Activated CD8-positive, alpha-beta T cell treated with anti-CD3 and anti-CD28 coated beads for 36 hours (primary cell): ENCODE measurements at regions not wholly inside any gene's neighbourhood (a gene's known extent, or its start where the extent isn't known, plus 50 kb on each side); places are given as distances from the start of the nearest gene placed in this dataset.

Experiments
- ATAC-seq: fragments of 200-7000 bp; cut with Tn5 transposase; one replicate; pipeline ENCODE4 v1.10.0; 2021; ENCODE audit warnings: mild to moderate bottlenecking, moderate library complexity
- CTCF ChIA-PET: fragments of 350-600 bp; sonication (Branson Sonifier 250); formaldehyde crosslinking; loops from one replicate; lab custom pipeline; 2021; ENCODE audit warnings: antibody characterized with exemption; lab: Charles Lee
- POLR2A ChIA-PET: fragments of 350-600 bp; sonication (Branson Sonifier 250); formaldehyde crosslinking; loops from one replicate; lab custom pipeline; 2021; ENCODE audit warnings: antibody characterized with exemption; lab: Charles Lee
- DNase-seq: peaks from one replicate; pipeline ENCODE4 v3.0.0-alpha.2; 2020
- H3K27ac Mint-ChIP-seq: one replicate; pipeline ENCODE4 v1.8.0; 2021; ENCODE audit warnings: mild to moderate bottlenecking, mixed read lengths
- H3K27me3 Mint-ChIP-seq: one replicate; pipeline ENCODE4 v1.8.0; 2021; ENCODE audit warnings: mixed read lengths
- H3K36me3 Mint-ChIP-seq: one replicate; pipeline ENCODE4 v1.8.0; 2021; ENCODE audit warnings: low read depth, mixed read lengths
- H3K4me1 Mint-ChIP-seq: one replicate; pipeline ENCODE4 v1.8.0; 2021; ENCODE audit warnings: low read depth, mixed read lengths
- H3K4me3 Mint-ChIP-seq: one replicate; pipeline ENCODE4 v1.8.0; 2021; ENCODE audit warnings: mild to moderate bottlenecking, moderate library complexity, mixed read lengths
- H3K9me3 Mint-ChIP-seq: one replicate; pipeline ENCODE4 v1.8.0; 2021; ENCODE audit warnings: mixed read lengths
- intact Hi-C: fragments of 100-400 bp; cut with micrococcal nuclease; formaldehyde crosslinking; loops from one replicate; pipeline ENCODE4 v1.10.0; 2022
- TF ChIP-seq, protein P1 (sequence below): fragments of 200-600 bp; IDR thresholded peaks from one replicate; pipeline ENCODE4 v1.8.0; 2022; ENCODE audit warnings: antibody characterized with exemption, mild to moderate bottlenecking

DNA sequence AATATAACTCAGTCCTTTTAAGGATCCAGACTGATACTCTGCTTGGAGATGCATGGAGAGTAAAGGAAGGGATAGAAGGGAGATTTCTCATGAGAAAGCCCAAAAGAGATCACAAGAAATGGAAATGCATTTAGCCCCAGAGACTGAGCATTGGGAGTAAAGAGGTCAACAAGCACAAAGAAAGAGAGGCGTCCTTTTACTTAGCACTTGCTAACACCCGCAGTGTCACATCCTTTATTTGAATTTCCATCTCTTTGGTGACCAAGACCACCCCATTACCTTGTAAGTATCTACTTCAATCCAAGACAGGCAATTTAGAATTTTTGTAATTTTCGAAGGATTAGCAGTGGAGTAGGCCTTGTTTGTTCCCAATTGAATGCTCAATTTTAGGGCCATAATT is 111.8 kb upstream of the DCC start:
- POLR2A ChIA-PET: no interaction called here
- Mint-ChIP-seq H3K36me3 (no peaks in the 10 kb centered on the region), H3K4me1 (no peaks in the 10 kb centered on the region), H3K9me3 (no peaks in the 10 kb centered on the region), H3K4me3 (no peak overlapping the region), H3K27ac (no peak overlapping the region), H3K27me3 (no peaks in the 10 kb centered on the region)
- TF ChIP-seq, protein P1, sequence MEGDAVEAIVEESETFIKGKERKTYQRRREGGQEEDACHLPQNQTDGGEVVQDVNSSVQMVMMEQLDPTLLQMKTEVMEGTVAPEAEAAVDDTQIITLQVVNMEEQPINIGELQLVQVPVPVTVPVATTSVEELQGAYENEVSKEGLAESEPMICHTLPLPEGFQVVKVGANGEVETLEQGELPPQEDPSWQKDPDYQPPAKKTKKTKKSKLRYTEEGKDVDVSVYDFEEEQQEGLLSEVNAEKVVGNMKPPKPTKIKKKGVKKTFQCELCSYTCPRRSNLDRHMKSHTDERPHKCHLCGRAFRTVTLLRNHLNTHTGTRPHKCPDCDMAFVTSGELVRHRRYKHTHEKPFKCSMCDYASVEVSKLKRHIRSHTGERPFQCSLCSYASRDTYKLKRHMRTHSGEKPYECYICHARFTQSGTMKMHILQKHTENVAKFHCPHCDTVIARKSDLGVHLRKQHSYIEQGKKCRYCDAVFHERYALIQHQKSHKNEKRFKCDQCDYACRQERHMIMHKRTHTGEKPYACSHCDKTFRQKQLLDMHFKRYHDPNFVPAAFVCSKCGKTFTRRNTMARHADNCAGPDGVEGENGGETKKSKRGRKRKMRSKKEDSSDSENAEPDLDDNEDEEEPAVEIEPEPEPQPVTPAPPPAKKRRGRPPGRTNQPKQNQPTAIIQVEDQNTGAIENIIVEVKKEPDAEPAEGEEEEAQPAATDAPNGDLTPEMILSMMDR: no peak
- ATAC-seq (no peak), DNase-seq (no peak)
- intact Hi-C loops: no loop called here
- CTCF ChIA-PET: no interaction called here

DNA sequence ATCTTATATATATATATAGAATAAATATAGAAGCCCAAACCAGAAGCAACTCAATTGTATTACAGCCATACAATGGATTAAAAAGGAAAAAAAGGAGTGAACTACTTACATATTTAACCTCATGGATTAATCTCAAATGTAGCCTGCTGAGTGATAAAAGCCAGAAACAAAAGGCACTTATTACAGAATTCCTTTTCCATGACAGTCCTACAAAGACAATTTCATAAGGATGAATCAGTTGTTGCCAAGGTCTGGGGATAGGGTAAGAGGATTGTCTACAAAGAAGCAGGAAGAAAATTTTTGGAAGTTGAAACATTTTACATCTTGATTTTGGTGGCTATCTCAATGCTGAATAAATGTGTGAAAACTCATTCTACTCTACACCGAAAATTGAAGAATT is 103.9 kb upstream of the DCC start:
- peaks cover 2% of the 10 kb centered on the region for H3K9me3 Mint-ChIP-seq
- no peak for DNase-seq
- ATAC-seq: no peak
- intact Hi-C loops: no loop called here
- TF ChIP-seq, protein P1: no peak
- no peaks in the 10 kb centered on the region for H3K27me3 Mint-ChIP-seq
- no peak overlapping the region for H3K4me3 Mint-ChIP-seq
- H3K27ac Mint-ChIP-seq: no peak overlapping the region
- CTCF ChIA-PET: no interaction called here
- no peaks in the 10 kb centered on the region for H3K4me1 Mint-ChIP-seq
- H3K36me3 Mint-ChIP-seq: no peaks in the 10 kb centered on the region
- POLR2A ChIA-PET: no interaction called here

DNA sequence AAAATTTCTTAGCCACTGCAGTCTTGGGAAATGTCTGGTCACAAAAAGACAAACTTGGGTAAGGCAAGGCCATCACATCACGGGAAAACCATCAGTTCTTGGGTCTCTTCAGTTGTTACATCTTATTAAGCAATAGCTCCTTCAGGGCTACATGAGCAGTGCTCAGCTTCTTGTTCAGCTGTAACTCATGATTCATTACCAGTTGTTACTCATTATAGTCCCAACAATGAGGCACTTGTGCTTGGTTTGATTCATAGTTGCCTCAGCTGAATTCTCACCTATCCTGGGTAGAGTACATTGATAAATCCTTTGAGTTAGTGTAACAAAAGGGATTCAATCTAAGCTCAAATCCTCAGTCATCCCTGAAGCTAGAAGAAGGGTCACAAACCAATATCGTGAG is 102.4 kb upstream of the DCC start:
- ChIA-PET POLR2A (no interaction called here), CTCF (no interaction called here)
- Mint-ChIP-seq H3K36me3 (no peaks in the 10 kb centered on the region), H3K4me1 (no peaks in the 10 kb centered on the region), H3K9me3 (peaks cover 4% of the 10 kb centered on the region), H3K4me3 (no peak overlapping the region), H3K27ac (no peak overlapping the region), H3K27me3 (no peaks in the 10 kb centered on the region)
- TF ChIP-seq, protein P1: no peak
- intact Hi-C loops: no loop called here
- no peak for DNase-seq
- no peak for ATAC-seq

DNA sequence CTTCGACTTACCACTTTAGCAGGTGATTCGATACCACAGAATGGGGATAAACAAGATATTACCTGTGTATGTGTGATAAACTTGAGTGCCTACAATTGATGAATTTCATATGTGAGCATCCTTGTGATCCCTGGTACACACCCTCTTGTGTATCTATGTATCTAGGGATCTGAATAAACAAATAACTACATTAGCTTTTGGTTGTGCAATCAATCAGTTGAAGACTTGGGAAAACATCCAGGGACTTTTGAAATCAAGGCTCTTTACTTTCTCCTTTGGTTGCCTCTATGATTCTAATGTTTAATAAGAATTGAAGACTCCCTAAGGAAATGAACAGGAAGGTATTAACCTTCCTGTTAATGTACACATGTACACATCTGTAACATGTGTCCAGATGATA is 97.3 kb upstream of the DCC start:
- H3K4me3 Mint-ChIP-seq: no peak overlapping the region
- no peaks in the 10 kb centered on the region for H3K4me1 Mint-ChIP-seq
- intact Hi-C loops: no loop called here
- POLR2A ChIA-PET: no interaction called here
- TF ChIP-seq, protein P1: no peak
- no peak overlapping the region for H3K27ac Mint-ChIP-seq
- H3K9me3 Mint-ChIP-seq: peaks cover 6% of the 10 kb centered on the region
- ATAC-seq (no peak), DNase-seq (no peak)
- no peaks in the 10 kb centered on the region for H3K36me3 Mint-ChIP-seq
- CTCF ChIA-PET: no interaction called here
- H3K27me3 Mint-ChIP-seq: no peaks in the 10 kb centered on the region

DNA sequence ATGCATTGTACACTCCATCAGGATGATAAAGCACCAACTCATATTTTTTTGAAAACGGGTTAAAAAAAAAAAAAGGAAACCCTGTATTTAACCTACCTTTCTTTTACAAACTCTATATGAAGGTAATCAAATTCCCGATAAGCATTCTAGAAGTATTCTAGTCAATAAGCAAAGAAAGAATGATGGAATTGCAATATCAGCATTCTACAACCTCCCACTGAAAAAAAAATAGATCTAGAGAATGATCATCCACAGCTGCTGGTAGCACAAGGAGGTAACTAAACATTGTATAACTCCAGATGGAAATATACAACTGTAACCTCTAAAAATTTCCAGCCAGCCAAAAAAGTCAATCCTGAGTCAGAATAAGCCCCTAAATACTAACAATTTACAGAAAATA is 95.3 kb upstream of the DCC start:
- TF ChIP-seq, protein P1: no peak
- Mint-ChIP-seq H3K9me3 (peaks cover 6% of the 10 kb centered on the region), H3K36me3 (no peaks in the 10 kb centered on the region), H3K4me1 (no peaks in the 10 kb centered on the region), H3K27me3 (no peaks in the 10 kb centered on the region), H3K4me3 (no peak overlapping the region), H3K27ac (no peak overlapping the region)
- intact Hi-C loops: no loop called here
- ATAC-seq (no peak), DNase-seq (no peak)
- POLR2A ChIA-PET: no interaction called here
- CTCF ChIA-PET: no interaction called here
